A549 (cell line): ENCODE measurements at regions not wholly inside any gene's neighbourhood (a gene's known extent, or its start where the extent isn't known, plus 50 kb on each side); places are given as distances from the start of the nearest gene placed in this dataset.

Experiments used
- GATA3 ChIP-seq: IDR thresholded peaks from 2 replicates; pipeline ENCODE4 v1.6.1; 2012; ENCODE audit warnings: borderline replicate concordance
- HEYL ChIP-seq: fragments of 250-450 bp; sonication (Bioruptor Pico); IDR thresholded peaks from 2 replicates; pipeline ENCODE4 v1.8.0; 2021; ENCODE audit warnings: mild to moderate bottlenecking, moderate library complexity
- HOXA7 ChIP-seq: fragments of 250-450 bp; sonication (Bioruptor Pico); IDR thresholded peaks from 2 replicates; pipeline ENCODE4 v1.5.0; 2020; ENCODE audit warnings: mild to moderate bottlenecking, moderate library complexity
- JUN ChIP-seq, 2 experiments: fragments of >200 bp; sonication (Bioruptor Twin); formaldehyde crosslinking; IDR thresholded peaks; 2 replicates in 1 of 2; 3 replicates in 1 of 2; pipeline ENCODE4 v1.6.1; 2016 to 2017
- POLR2AphosphoS2 ChIP-seq: conservative IDR thresholded peaks from 2 replicates; pipeline ENCODE4 v1.6.1; 2012; ENCODE audit warnings: low read length, improper control_type of control experiment, inconsistent platforms
- RFX5 ChIP-seq: fragments of 450-650 bp; IDR thresholded peaks from 2 replicates; pipeline ENCODE4 v1.7.1; 2014; ENCODE audit warnings: antibody characterized with exemption, mild to moderate bottlenecking, moderate library complexity
- TF ChIP-seq, protein P1 (sequence below): fragments of >200 bp; sonication (Bioruptor Twin); formaldehyde crosslinking; IDR thresholded peaks from 3 replicates; pipeline ENCODE4 v1.5.1; 2016

DNA sequence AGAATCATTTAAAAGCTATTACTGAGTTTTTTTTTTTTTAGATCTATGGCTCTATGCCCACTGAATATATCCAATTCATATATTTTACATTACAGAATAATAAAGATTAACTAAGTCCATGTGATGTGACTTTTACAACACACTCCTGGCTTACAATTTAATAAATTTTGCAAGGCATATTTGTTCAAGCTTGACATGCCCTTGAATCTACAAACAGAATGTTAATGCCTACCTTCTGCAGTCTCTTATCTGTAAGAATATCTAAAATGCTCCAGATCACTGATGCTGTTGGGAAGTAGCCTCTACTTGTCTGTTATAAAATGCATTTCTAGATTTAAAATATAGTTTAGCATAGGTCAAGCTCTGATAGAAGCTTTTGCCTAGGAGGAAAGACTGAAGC lies 100.7 kb upstream of the RASGEF1B start:
- TF ChIP-seq JUN (IDR thresholded peaks at IDR 0.05) (no peak), HOXA7 (CRISPR knock-in tag) (no peak), RFX5 (no peak), HEYL (CRISPR knock-in tag) (no peak), POLR2AphosphoS2 (no peak), GATA3 (no peak)
- TF ChIP-seq, protein P1, sequence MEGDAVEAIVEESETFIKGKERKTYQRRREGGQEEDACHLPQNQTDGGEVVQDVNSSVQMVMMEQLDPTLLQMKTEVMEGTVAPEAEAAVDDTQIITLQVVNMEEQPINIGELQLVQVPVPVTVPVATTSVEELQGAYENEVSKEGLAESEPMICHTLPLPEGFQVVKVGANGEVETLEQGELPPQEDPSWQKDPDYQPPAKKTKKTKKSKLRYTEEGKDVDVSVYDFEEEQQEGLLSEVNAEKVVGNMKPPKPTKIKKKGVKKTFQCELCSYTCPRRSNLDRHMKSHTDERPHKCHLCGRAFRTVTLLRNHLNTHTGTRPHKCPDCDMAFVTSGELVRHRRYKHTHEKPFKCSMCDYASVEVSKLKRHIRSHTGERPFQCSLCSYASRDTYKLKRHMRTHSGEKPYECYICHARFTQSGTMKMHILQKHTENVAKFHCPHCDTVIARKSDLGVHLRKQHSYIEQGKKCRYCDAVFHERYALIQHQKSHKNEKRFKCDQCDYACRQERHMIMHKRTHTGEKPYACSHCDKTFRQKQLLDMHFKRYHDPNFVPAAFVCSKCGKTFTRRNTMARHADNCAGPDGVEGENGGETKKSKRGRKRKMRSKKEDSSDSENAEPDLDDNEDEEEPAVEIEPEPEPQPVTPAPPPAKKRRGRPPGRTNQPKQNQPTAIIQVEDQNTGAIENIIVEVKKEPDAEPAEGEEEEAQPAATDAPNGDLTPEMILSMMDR, result no peak
